ENCODE measurements at regions not wholly inside any gene's neighbourhood (a gene's known extent, or its start where the extent isn't known, plus 50 kb on each side); places are given as distances from the start of the nearest gene placed in this dataset.
A peak's percentile ranks its signal among the peaks of the same experiment; 100 is the strongest.

DNA sequence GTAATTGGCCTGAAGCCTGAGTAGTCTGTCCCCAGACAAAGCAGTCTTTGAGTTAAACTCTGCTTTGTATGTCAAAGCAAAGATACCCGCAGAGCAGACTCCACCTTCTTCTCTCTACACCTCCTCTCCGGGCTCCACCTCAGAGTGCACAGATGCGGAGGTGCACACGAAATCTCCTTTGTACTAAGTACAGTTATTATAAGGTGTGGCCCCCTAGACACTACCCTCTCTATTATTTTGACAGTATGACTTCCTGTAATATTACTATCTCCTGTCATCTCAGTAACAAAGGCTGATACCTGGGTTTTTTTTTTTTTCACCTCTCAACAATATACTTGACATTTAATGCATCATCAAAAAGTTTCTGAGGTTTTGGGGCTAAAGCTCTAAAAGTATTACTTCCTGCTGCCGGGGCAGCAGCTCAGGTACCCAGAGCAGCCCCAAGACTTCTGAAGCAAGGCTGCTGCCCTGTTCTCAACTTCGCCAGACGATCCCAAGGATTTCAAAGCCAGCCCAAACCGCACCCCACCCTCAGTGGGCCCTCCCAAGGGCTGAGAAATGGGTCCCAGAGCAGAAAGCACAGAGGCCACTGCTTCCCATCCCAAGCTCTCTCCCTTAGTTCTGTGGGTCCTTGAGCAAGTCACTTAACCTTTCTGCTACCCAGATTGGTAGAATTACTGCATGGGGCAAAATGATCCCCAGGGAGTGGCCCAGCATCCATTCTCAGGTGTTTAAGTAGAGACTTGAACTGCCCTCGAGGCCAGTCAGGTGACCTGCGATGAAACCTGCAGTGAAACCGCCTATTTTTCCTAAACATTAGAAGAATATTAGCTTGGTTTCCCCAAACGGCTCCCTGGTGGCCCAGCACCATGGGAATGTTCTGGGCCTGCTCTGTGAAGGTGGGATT lies 180.6 kb downstream of the FOXO1 start:
- peak in 1 of 3 donors; percentile 31 for TF ChIP-seq POLR2AphosphoS5 (IDR thresholded peaks at IDR 0.05)
- no peak for TF ChIP-seq POLR2A (IDR thresholded peaks at IDR 0.05)
- TF ChIP-seq, protein P1, sequence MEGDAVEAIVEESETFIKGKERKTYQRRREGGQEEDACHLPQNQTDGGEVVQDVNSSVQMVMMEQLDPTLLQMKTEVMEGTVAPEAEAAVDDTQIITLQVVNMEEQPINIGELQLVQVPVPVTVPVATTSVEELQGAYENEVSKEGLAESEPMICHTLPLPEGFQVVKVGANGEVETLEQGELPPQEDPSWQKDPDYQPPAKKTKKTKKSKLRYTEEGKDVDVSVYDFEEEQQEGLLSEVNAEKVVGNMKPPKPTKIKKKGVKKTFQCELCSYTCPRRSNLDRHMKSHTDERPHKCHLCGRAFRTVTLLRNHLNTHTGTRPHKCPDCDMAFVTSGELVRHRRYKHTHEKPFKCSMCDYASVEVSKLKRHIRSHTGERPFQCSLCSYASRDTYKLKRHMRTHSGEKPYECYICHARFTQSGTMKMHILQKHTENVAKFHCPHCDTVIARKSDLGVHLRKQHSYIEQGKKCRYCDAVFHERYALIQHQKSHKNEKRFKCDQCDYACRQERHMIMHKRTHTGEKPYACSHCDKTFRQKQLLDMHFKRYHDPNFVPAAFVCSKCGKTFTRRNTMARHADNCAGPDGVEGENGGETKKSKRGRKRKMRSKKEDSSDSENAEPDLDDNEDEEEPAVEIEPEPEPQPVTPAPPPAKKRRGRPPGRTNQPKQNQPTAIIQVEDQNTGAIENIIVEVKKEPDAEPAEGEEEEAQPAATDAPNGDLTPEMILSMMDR (IDR thresholded peaks at IDR 0.05 in 8 of 11, conservative IDR thresholded peaks at IDR 0.05 in 3 of 11), result no peak
